ENCODE measurements at regions not wholly inside any gene's neighbourhood (a gene's known extent, or its start where the extent isn't known, plus 50 kb on each side); places are given as distances from the start of the nearest gene placed in this dataset.

DNA sequence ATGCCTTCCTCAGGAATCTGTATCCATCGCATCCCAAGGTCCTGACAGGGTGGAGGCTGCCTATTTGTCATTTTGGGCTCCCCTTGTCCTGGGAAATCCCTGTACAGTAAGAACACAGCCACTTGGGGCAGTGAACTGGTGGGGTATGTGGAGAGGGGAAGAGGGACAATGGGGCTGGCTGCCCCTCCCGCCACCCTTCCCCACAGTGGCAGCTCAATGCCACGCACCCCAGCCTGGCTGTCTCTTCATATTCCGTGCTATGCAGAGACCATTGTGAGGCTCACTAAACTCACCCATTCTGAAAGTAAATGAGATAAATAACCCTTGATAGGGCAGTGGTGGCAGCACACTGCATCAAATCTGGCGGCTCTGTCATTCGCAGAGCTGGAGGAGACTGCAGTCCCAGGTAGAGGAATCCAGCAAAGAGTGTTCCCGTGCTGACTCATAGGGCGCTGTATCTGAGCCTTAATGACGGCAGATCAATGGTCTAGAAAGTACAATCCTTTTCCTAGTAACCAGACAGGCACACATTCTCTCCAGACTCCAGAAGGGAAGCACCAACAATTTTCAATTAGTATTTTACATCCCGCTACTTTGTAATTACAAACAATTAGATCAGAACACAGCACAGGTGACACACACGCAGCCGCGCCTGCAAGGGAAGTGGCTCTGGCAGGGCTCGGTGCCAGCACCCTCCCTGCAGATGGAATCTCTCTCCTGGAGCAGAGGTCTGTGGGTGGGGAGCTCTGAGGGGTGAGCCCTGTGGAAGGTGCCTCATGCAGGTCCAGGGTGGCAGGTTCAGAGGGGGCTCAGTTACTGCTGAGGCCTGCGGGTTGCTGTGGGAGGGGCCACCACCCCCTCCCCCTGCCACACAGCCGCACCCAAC lies 167.9 kb upstream of the B3GAT1 start:
- Mint-ChIP-seq H3K27me3 (peaks cover 16% of the 10 kb centered on the region), H3K4me3 (no peak overlapping the region), H3K9me3 (no peaks in the 10 kb centered on the region), H3K27ac (no peak overlapping the region), H3K4me1 (peaks cover 14% of the 10 kb centered on the region), H3K36me3 (ENCODE audit: low read depth) (no peaks in the 10 kb centered on the region)
- ATAC-seq, result no peak
- DNase-seq, result no peak

- Mint-ChIP-seq H3K9me3 (no peaks in the 10 kb centered on the region), H3K27ac (no peak overlapping the region), H3K4me3 (no peak overlapping the region), H3K27me3 (peaks cover 16% of the 10 kb centered on the region), H3K4me1 (peaks cover 14% of the 10 kb centered on the region), H3K36me3 (ENCODE audit: low read depth) (no peaks in the 10 kb centered on the region)
- DNase-seq (no peak), ATAC-seq (no peak)
Observed at GRCh38 chr11:134578807-134579723, 167.0 kb upstream of the B3GAT1 start.

GRCh38 chr11:134577751-134578395 lies 165.8 kb upstream of the B3GAT1 start:
- no peaks in the 10 kb centered on the region for H3K9me3 Mint-ChIP-seq
- no peaks in the 10 kb centered on the region for H3K36me3 Mint-ChIP-seq (ENCODE audit: low read depth)
- H3K27me3 Mint-ChIP-seq, result peaks cover 10% of the 10 kb centered on the region
- H3K4me3 Mint-ChIP-seq, result no peak overlapping the region
- peaks cover 5% of the 10 kb centered on the region for H3K4me1 Mint-ChIP-seq
- ATAC-seq (no peak), DNase-seq (no peak)
- H3K27ac Mint-ChIP-seq, result no peak overlapping the region

DNA sequence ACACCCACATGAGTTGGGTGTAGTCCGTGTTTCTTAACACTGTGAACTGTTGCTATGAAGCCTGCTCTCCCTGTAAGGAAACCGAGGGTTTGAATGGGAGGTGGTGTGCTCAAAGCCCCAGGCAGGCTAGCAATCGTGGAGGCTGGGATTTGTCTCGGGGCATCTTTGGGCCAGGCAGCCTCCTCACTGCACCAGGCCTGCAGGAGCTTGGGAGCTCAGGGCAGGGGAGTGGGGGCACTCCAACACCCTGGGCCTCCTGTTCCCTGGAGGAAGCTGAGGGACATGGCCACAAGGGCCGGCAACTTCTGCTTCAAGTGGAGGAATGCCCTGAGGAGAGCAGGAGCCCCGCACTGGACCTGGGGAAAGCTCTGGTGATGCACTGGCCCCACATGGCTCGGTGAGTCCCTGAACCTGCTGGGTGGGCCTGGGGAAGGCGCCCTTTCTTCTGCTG lies 164.7 kb upstream of the B3GAT1 start:
- Mint-ChIP-seq H3K4me3 (no peak overlapping the region), H3K9me3 (no peaks in the 10 kb centered on the region), H3K27ac (no peak overlapping the region), H3K27me3 (peaks cover 7% of the 10 kb centered on the region), H3K4me1 (no peaks in the 10 kb centered on the region), H3K36me3 (ENCODE audit: low read depth) (no peaks in the 10 kb centered on the region)
- no peak for ATAC-seq
- DNase-seq, result no peak

GRCh38 chr11:134576286-134576685 lies 164.2 kb upstream of the B3GAT1 start:
- Mint-ChIP-seq H3K27me3 (peaks cover 5% of the 10 kb centered on the region), H3K4me3 (no peak overlapping the region), H3K4me1 (no peaks in the 10 kb centered on the region), H3K27ac (no peak overlapping the region), H3K9me3 (no peaks in the 10 kb centered on the region), H3K36me3 (ENCODE audit: low read depth) (no peaks in the 10 kb centered on the region)
- ATAC-seq, result no peak
- DNase-seq, result no peak

DNA sequence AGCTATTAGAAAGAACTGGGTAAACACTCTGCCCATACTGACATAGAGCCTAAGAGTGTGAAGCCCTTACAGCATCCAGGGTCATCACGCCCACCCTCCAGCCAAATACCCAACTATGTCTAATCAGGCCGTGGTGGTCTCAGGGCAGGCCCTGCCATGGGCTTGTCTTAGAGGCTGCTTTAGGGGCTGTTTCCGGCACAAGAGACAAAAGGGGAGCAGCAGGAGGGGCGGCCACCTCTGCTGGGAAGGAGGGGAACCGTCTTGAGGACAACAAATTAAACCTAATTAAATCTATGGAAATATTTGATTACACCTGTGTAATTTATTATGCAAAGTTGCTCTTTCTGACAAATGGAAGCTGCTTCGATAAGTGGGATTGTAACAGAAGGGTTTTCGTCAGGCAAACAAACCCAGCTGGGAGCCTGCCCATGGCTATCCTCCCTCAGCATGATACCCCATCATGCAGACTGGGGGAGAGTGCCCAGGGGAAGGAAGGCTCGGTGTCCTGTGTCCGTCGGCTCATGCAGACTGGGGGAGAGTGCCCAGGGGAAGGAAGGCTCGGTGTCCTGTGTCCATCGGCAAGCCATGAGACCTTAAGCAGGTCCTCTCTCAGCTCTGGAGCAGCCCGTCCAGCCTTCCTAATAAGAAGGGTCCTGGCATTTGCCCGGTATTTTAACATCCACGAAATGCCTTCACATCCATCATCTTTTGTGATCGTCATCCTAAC lies 163.6 kb upstream of the B3GAT1 start:
- no peaks in the 10 kb centered on the region for H3K4me1 Mint-ChIP-seq
- no peaks in the 10 kb centered on the region for H3K36me3 Mint-ChIP-seq (ENCODE audit: low read depth)

DNA sequence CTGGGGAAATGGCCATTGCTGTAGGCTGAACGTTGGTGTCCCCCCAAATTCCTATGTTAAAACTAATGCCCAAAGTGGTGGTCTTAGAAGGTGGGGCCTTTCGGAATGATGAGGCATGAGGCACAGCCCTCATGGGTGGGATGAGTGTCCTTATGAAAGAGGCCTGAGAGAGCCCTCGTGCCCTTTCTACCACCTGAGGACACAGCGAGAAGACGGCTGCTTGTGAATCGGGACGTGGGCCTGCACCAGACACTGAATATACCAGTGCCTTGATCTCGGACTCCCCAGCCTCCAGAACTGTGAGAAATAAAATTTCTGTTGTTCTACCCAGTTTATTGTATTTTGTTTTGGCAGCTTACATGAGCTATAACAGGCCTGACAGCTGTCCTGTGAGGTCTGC lies 162.9 kb upstream of the B3GAT1 start:
- H3K27me3 Mint-ChIP-seq, result peaks cover 3% of the 10 kb centered on the region
- H3K4me1 Mint-ChIP-seq, result no peaks in the 10 kb centered on the region
- ATAC-seq (no peak), DNase-seq (no peak)
- no peak overlapping the region for H3K4me3 Mint-ChIP-seq
- no peaks in the 10 kb centered on the region for H3K36me3 Mint-ChIP-seq (ENCODE audit: low read depth)
- H3K9me3 Mint-ChIP-seq, result no peaks in the 10 kb centered on the region
- H3K27ac Mint-ChIP-seq, result no peak overlapping the region

More for the DNA sequence above, 163.6 kb upstream of the B3GAT1 start:
- Mint-ChIP-seq H3K4me3 (no peak overlapping the region), H3K27ac (no peak overlapping the region), H3K9me3 (no peaks in the 10 kb centered on the region), H3K27me3 (peaks cover 3% of the 10 kb centered on the region)
- DNase-seq (no peak), ATAC-seq (no peak)

DNA sequence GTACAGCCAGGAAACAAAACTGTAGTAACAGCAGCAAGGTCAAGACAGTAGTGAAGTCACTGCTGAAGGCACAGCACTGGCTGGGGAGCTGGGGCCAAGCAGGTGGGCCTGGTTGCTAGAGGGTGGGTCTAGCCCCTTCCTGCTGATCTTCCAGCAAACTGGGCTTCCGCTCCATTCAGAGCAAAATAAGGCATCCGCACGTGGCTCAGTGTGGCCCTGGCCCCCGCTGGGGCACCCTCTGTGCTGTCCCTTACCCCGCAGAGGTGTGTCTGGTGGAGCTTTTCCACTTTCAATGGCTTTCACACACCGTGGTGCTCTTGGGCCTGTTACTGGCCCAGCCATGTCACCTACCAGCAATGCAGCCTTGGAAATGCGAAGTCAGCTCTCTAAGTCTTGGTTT lies 162.4 kb upstream of the B3GAT1 start:
- H3K27ac Mint-ChIP-seq, result no peak overlapping the region
- no peak for DNase-seq
- ATAC-seq, result no peak
- H3K4me3 Mint-ChIP-seq, result no peak overlapping the region
- no peaks in the 10 kb centered on the region for H3K36me3 Mint-ChIP-seq (ENCODE audit: low read depth)
- no peaks in the 10 kb centered on the region for H3K9me3 Mint-ChIP-seq
- no peaks in the 10 kb centered on the region for H3K4me1 Mint-ChIP-seq
- peaks cover 3% of the 10 kb centered on the region for H3K27me3 Mint-ChIP-seq

- ATAC-seq, result no peak
- no peaks in the 10 kb centered on the region for H3K9me3 Mint-ChIP-seq
- no peak overlapping the region for H3K4me3 Mint-ChIP-seq
- no peak for DNase-seq
- H3K27me3 Mint-ChIP-seq, result peaks cover 6% of the 10 kb centered on the region
- H3K36me3 Mint-ChIP-seq (ENCODE audit: low read depth), result no peaks in the 10 kb centered on the region
- no peak overlapping the region for H3K27ac Mint-ChIP-seq
- no peaks in the 10 kb centered on the region for H3K4me1 Mint-ChIP-seq
Observed at GRCh38 chr11:134573857-134574256, 161.8 kb upstream of the B3GAT1 start.

DNA sequence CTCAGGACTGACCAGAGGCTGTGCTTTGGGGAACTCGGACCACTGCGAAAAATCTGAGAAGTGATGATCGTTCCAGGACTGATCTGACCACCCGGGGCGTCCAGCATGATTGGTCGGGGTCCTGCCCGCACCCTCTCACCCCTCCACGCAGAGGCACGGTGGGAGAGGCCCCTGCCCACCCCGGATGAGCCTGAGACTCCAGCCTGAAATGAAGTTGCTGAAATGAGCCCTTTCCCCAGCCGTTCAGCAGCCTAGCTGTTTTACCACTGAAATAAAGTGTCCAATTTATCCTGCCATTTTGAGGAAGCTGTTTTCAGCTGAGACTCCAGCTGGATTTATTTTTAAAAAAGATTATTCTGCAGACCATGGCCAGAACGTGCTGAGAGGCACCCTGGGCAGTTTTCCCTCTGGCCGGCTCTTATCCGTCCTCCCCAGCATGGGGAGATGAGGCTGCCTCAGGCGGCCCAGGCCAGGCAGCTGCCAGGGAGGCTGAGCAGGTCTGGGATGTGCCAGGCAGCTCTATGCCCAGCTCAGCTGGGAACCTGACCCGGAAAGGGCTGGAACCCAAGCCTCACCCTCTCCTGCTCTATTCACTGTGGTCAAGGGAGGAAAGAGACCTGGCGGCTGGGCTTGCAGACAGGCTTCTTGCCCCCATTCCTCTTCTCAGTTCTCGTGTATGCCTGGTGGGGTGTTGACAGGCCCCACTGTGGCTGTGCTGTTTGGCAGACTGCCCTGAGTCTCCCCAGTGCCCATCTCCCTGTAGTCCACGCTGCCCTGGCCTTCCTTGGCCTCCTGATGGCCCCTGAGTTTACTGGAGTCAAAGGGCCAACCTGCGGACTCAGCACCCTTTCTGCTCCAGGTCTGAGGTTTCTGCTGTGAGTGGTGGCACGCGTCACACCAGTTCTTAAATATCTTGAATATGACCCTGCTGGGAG lies 161.0 kb upstream of the B3GAT1 start:
- peaks cover 7% of the 10 kb centered on the region for H3K27me3 Mint-ChIP-seq
- H3K4me3 Mint-ChIP-seq, result no peak overlapping the region
- H3K36me3 Mint-ChIP-seq (ENCODE audit: low read depth), result no peaks in the 10 kb centered on the region
- H3K27ac Mint-ChIP-seq, result no peak overlapping the region
- DNase-seq, result no peak
- H3K9me3 Mint-ChIP-seq, result no peaks in the 10 kb centered on the region
- H3K4me1 Mint-ChIP-seq, result no peaks in the 10 kb centered on the region
- ATAC-seq, result no peak

- H3K27ac Mint-ChIP-seq, result no peak overlapping the region
- peaks cover 10% of the 10 kb centered on the region for H3K27me3 Mint-ChIP-seq
- no peak for DNase-seq
- no peaks in the 10 kb centered on the region for H3K9me3 Mint-ChIP-seq
- no peaks in the 10 kb centered on the region for H3K4me1 Mint-ChIP-seq
- H3K36me3 Mint-ChIP-seq (ENCODE audit: low read depth), result no peaks in the 10 kb centered on the region
- H3K4me3 Mint-ChIP-seq, result no peak overlapping the region
- no peak for ATAC-seq
Observed at GRCh38 chr11:134571301-134571700, 159.3 kb upstream of the B3GAT1 start.

GRCh38 chr11:134569195-134569594 lies 157.2 kb upstream of the B3GAT1 start:
- Mint-ChIP-seq H3K4me1 (no peaks in the 10 kb centered on the region), H3K4me3 (no peak overlapping the region), H3K9me3 (no peaks in the 10 kb centered on the region), H3K27me3 (peaks cover 10% of the 10 kb centered on the region), H3K27ac (no peak overlapping the region), H3K36me3 (ENCODE audit: low read depth) (no peaks in the 10 kb centered on the region)
- ATAC-seq, result no peak
- DNase-seq, result no peak

- DNase-seq (no peak), ATAC-seq (no peak)
- no peaks in the 10 kb centered on the region for H3K9me3 Mint-ChIP-seq
- no peak overlapping the region for H3K27ac Mint-ChIP-seq
- H3K4me3 Mint-ChIP-seq, result no peak overlapping the region
- no peaks in the 10 kb centered on the region for H3K36me3 Mint-ChIP-seq (ENCODE audit: low read depth)
- H3K4me1 Mint-ChIP-seq, result no peaks in the 10 kb centered on the region
- H3K27me3 Mint-ChIP-seq, result peaks cover 10% of the 10 kb centered on the region
Observed at GRCh38 chr11:134566311-134566710, 154.3 kb upstream of the B3GAT1 start.

All from activated naive CD8-positive, alpha-beta T cell treated with anti-CD3 and anti-CD28 coated beads, Interleukin-2, amount 50 U/mL, for 24 hours (primary cell).